Neural progenitor cell (in vitro differentiated cells): ENCODE measurements at regions not wholly inside any gene's neighbourhood (a gene's known extent, or its start where the extent isn't known, plus 50 kb on each side); places are given as distances from the start of the nearest gene placed in this dataset.

Experiments used
- DNase-seq: peaks from one replicate; pipeline ENCODE4 v3.0.0-alpha.2; 2016; ENCODE audit warnings: low spot score
- H2AFZ ChIP-seq: fragments of 200-600 bp; sonication (generic); replicated peaks from 2 replicates; pipeline ENCODE4 v1.6.1; 2016; ENCODE audit warnings: antibody characterized with exemption
- H3F3A ChIP-seq: fragments of 200-600 bp; sonication (generic); 2 replicates; pipeline ENCODE4 v1.6.1; 2016; ENCODE audit warnings: antibody characterized with exemption, low read depth
- H3K27ac ChIP-seq: fragments of 200-600 bp; sonication (generic); 2 replicates; pipeline ENCODE4 v1.5.1; 2016; ENCODE audit warnings: mild to moderate bottlenecking
- H3K27me3 ChIP-seq: fragments of 200-600 bp; sonication (generic); 2 replicates; pipeline ENCODE4 v1.6.1; 2016; ENCODE audit warnings: mild to moderate bottlenecking, moderate library complexity
- H3K36me3 ChIP-seq: fragments of 200-600 bp; sonication (generic); 2 replicates; pipeline ENCODE4 v1.5.1; 2016
- H3K4me1 ChIP-seq: fragments of 200-600 bp; sonication (generic); 2 replicates; pipeline ENCODE4 v1.6.1; 2016; ENCODE audit warnings: mixed run types
- H3K4me2 ChIP-seq: fragments of 200-600 bp; sonication (generic); 2 replicates; pipeline ENCODE4 v1.6.1; 2016
- H3K4me3 ChIP-seq: fragments of 200-600 bp; sonication (generic); 2 replicates; pipeline ENCODE4 v1.5.1; 2016
- H3K79me2 ChIP-seq: fragments of 200-600 bp; sonication (generic); 2 replicates; pipeline ENCODE4 v1.6.1; 2016; ENCODE audit warnings: low read depth
- H3K9ac ChIP-seq: fragments of 200-600 bp; sonication (generic); 2 replicates; pipeline ENCODE4 v1.6.1; 2016
- H3K9me3 ChIP-seq: fragments of 200-600 bp; sonication (generic); 2 replicates; pipeline ENCODE4 v1.5.1; 2016; ENCODE audit warnings: low read depth
- H4K20me1 ChIP-seq: fragments of 200-600 bp; sonication (generic); 2 replicates; pipeline ENCODE4 v1.6.1; 2016; ENCODE audit warnings: low read depth
- H3K27ac Mint-ChIP-seq: 3 replicates; pipeline ENCODE4 v1.8.0; 2021; ENCODE audit warnings: mixed read lengths
- H3K27me3 Mint-ChIP-seq: 2 replicates; pipeline ENCODE4 v1.8.0; 2022; ENCODE audit warnings: low read depth, mild to moderate bottlenecking, inconsistent platforms, moderate library complexity, mixed read lengths; ENCODE audit not compliant: insufficient read depth
- H3K36me3 Mint-ChIP-seq: 3 replicates; pipeline ENCODE4 v1.8.0; 2021; ENCODE audit warnings: mixed read lengths
- H3K4me1 Mint-ChIP-seq: 3 replicates; pipeline ENCODE4 v1.8.0; 2021; ENCODE audit warnings: mixed read lengths
- H3K4me3 Mint-ChIP-seq: 3 replicates; pipeline ENCODE4 v1.8.0; 2021; ENCODE audit warnings: mild to moderate bottlenecking, moderate library complexity, mixed read lengths
- H3K9me3 Mint-ChIP-seq: 3 replicates; pipeline ENCODE4 v1.8.0; 2020; ENCODE audit warnings: mixed read lengths
- EZH2 ChIP-seq: fragments of 200-600 bp; sonication (generic); IDR thresholded peaks from 2 replicates; pipeline ENCODE4 v1.6.1; 2017; ENCODE audit warnings: antibody characterized with exemption, mild to moderate bottlenecking, moderate library complexity
- EZH2phosphoT487 ChIP-seq: fragments of 200-600 bp; sonication (generic); IDR thresholded peaks from 2 replicates; pipeline ENCODE4 v1.6.1; 2017; ENCODE audit warnings: antibody characterized with exemption
- TF ChIP-seq, protein P1 (sequence below): fragments of 200-600 bp; sonication (generic); IDR thresholded peaks from 2 replicates; pipeline ENCODE4 v1.5.1; 2017; ENCODE audit warnings: antibody characterized with exemption, mild to moderate bottlenecking

DNA sequence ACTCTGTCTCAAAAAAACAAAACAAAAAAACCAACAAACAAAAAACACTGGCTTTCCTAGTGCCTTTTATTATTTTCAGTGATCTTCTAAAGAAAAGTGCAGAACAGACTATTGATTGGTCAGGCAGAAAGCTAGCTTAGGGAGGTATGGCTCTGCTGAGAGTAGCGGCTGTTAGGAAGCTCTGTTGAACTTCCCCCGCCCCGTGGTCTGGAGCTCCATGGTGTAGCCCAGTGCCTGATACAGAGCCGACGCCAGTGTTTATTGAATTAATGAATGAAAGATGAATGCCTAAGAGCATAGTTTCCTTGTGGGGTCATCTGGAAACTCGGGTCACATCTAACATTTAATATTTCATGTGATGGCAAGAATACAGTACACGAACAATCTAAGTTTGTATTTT, 90.5 kb upstream of the ARMC3 start:
- no peaks in the 10 kb centered on the region for H3K36me3 Mint-ChIP-seq
- no peaks in the 10 kb centered on the region for H3K9me3 ChIP-seq
- H3K79me2 ChIP-seq = no peaks in the 10 kb centered on the region
- H3K4me3 ChIP-seq = no peak overlapping the region
- no peak overlapping the region for H2AFZ ChIP-seq
- H3F3A ChIP-seq = peaks cover 7% of the 10 kb centered on the region
- TF ChIP-seq EZH2 (no peak), EZH2phosphoT487 (no peak)
- TF ChIP-seq, protein P1, sequence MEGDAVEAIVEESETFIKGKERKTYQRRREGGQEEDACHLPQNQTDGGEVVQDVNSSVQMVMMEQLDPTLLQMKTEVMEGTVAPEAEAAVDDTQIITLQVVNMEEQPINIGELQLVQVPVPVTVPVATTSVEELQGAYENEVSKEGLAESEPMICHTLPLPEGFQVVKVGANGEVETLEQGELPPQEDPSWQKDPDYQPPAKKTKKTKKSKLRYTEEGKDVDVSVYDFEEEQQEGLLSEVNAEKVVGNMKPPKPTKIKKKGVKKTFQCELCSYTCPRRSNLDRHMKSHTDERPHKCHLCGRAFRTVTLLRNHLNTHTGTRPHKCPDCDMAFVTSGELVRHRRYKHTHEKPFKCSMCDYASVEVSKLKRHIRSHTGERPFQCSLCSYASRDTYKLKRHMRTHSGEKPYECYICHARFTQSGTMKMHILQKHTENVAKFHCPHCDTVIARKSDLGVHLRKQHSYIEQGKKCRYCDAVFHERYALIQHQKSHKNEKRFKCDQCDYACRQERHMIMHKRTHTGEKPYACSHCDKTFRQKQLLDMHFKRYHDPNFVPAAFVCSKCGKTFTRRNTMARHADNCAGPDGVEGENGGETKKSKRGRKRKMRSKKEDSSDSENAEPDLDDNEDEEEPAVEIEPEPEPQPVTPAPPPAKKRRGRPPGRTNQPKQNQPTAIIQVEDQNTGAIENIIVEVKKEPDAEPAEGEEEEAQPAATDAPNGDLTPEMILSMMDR = no peak
- peaks cover 17% of the 10 kb centered on the region for H3K4me1 ChIP-seq
- no peaks in the 10 kb centered on the region for H3K27me3 ChIP-seq
- no peak overlapping the region for H3K4me2 ChIP-seq
- H3K4me3 Mint-ChIP-seq = no peak overlapping the region
- H3K9ac ChIP-seq = no peak overlapping the region
- no peaks in the 10 kb centered on the region for H3K27me3 Mint-ChIP-seq
- no peak overlapping the region for H3K27ac ChIP-seq
- no peaks in the 10 kb centered on the region for H3K9me3 Mint-ChIP-seq
- H3K36me3 ChIP-seq = no peaks in the 10 kb centered on the region
- H3K27ac Mint-ChIP-seq = no peak overlapping the region
- no peaks in the 10 kb centered on the region for H3K4me1 Mint-ChIP-seq
- no peak for DNase-seq
- H4K20me1 ChIP-seq = no peaks in the 10 kb centered on the region

- no peaks in the 10 kb centered on the region for H3F3A ChIP-seq
- no peaks in the 10 kb centered on the region for H3K9me3 ChIP-seq
- Mint-ChIP-seq H3K27me3 (peaks cover 2% of the 10 kb centered on the region), H3K4me1 (no peaks in the 10 kb centered on the region), H3K36me3 (no peaks in the 10 kb centered on the region), H3K27ac (no peak overlapping the region), H3K4me3 (no peak overlapping the region), H3K9me3 (peaks cover 2% of the 10 kb centered on the region)
- TF ChIP-seq EZH2 (no peak), EZH2phosphoT487 (no peak)
- TF ChIP-seq, protein P1 = no peak
- H3K4me3 ChIP-seq = no peak overlapping the region
- H3K4me1 ChIP-seq = peaks cover 14% of the 10 kb centered on the region
- no peak overlapping the region for H2AFZ ChIP-seq
- no peaks in the 10 kb centered on the region for H3K79me2 ChIP-seq
- no peak for DNase-seq
- no peaks in the 10 kb centered on the region for H4K20me1 ChIP-seq
- H3K36me3 ChIP-seq = no peaks in the 10 kb centered on the region
- no peaks in the 10 kb centered on the region for H3K27me3 ChIP-seq
- no peak overlapping the region for H3K4me2 ChIP-seq
- no peak overlapping the region for H3K9ac ChIP-seq
- no peak overlapping the region for H3K27ac ChIP-seq
These were observed 93.4 kb upstream of the ARMC3 start for GRCh38 chr10:22834471-22834870.

GRCh38 chr10:22833781-22834180, 94.1 kb upstream of the ARMC3 start:
- Histone ChIP-seq H3F3A (no peaks in the 10 kb centered on the region), H3K79me2 (no peaks in the 10 kb centered on the region), H3K27me3 (no peaks in the 10 kb centered on the region), H2AFZ (peak overlapping the region; percentile 22), H3K9me3 (no peaks in the 10 kb centered on the region), H3K9ac (no peak overlapping the region), H3K4me3 (no peak overlapping the region), H3K4me1 (peaks cover 14% of the 10 kb centered on the region), H3K36me3 (no peaks in the 10 kb centered on the region), H3K4me2 (no peak overlapping the region), H4K20me1 (no peaks in the 10 kb centered on the region), H3K27ac (no peak overlapping the region)
- no peak overlapping the region for H3K27ac Mint-ChIP-seq
- H3K36me3 Mint-ChIP-seq = no peaks in the 10 kb centered on the region
- H3K4me1 Mint-ChIP-seq = no peaks in the 10 kb centered on the region
- no peak overlapping the region for H3K4me3 Mint-ChIP-seq
- peaks cover 2% of the 10 kb centered on the region for H3K9me3 Mint-ChIP-seq
- TF ChIP-seq EZH2phosphoT487 (no peak), EZH2 (no peak)
- TF ChIP-seq, protein P1 = no peak
- no peak for DNase-seq
- H3K27me3 Mint-ChIP-seq = peaks cover 2% of the 10 kb centered on the region

DNA sequence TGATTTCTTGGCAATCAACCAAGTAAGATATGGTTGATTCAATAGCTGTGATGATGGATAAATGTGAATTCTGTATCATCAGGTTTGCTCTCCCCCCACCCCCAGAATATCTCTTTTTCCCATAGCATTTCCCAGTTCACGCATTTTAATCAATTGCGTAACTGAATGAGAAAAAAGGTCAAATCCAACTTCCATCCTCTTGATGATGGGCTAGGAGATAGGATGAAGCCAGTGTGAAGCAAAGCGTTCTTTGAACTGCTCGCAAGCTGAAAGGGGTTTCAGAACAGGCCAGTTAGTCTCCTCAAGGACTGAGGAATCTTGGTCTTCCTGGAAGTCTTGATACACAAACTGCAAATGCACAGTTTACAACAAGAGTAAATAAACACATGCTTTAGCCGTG, 94.5 kb upstream of the ARMC3 start:
- Histone ChIP-seq H3K9me3 (no peaks in the 10 kb centered on the region), H3K36me3 (no peaks in the 10 kb centered on the region), H4K20me1 (no peaks in the 10 kb centered on the region), H3F3A (no peaks in the 10 kb centered on the region), H3K9ac (no peak overlapping the region), H3K27ac (no peak overlapping the region), H3K79me2 (no peaks in the 10 kb centered on the region), H2AFZ (peak overlapping the region; percentile 22), H3K4me1 (peaks cover 14% of the 10 kb centered on the region), H3K4me2 (no peak overlapping the region), H3K4me3 (no peak overlapping the region), H3K27me3 (no peaks in the 10 kb centered on the region)
- TF ChIP-seq EZH2 (no peak), EZH2phosphoT487 (no peak)
- TF ChIP-seq, protein P1 = no peak
- H3K4me1 Mint-ChIP-seq = no peaks in the 10 kb centered on the region
- peaks cover 2% of the 10 kb centered on the region for H3K27me3 Mint-ChIP-seq
- H3K27ac Mint-ChIP-seq = no peak overlapping the region
- peaks cover 4% of the 10 kb centered on the region for H3K9me3 Mint-ChIP-seq
- H3K36me3 Mint-ChIP-seq = no peaks in the 10 kb centered on the region
- DNase-seq = no peak
- no peak overlapping the region for H3K4me3 Mint-ChIP-seq
